ENCODE measurements at regions not wholly inside any gene's neighbourhood (a gene's known extent, or its start where the extent isn't known, plus 50 kb on each side); places are given as distances from the start of the nearest gene placed in this dataset.

GRCh38 chr6:149248693-149249369 lies 68.7 kb upstream of the TAB2 start:
- TF ChIP-seq, protein P1, sequence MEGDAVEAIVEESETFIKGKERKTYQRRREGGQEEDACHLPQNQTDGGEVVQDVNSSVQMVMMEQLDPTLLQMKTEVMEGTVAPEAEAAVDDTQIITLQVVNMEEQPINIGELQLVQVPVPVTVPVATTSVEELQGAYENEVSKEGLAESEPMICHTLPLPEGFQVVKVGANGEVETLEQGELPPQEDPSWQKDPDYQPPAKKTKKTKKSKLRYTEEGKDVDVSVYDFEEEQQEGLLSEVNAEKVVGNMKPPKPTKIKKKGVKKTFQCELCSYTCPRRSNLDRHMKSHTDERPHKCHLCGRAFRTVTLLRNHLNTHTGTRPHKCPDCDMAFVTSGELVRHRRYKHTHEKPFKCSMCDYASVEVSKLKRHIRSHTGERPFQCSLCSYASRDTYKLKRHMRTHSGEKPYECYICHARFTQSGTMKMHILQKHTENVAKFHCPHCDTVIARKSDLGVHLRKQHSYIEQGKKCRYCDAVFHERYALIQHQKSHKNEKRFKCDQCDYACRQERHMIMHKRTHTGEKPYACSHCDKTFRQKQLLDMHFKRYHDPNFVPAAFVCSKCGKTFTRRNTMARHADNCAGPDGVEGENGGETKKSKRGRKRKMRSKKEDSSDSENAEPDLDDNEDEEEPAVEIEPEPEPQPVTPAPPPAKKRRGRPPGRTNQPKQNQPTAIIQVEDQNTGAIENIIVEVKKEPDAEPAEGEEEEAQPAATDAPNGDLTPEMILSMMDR (conservative IDR thresholded peaks at IDR 0.05 in 1 of 2, IDR thresholded peaks at IDR 0.05 in 1 of 2; ENCODE audit: extremely low read depth in 1 of 2, insufficient read depth in 1 of 2, low read depth in 1 of 2, low read length in 2 of 2) = no peak
- TF ChIP-seq EZH2 (IDR thresholded peaks at IDR 0.05; ENCODE audit: borderline replicate concordance, low read length) = no peak
